ENCODE measurements at regions not wholly inside any gene's neighbourhood (a gene's known extent, or its start where the extent isn't known, plus 50 kb on each side); places are given as distances from the start of the nearest gene placed in this dataset.

GRCh38 chr20:23152308-23152892 is 66.3 kb upstream of the CD93 start:
- in situ Hi-C loops (cut with HindIII; ENCODE audit: low pct_unique_long_range_greater_than_20kb, low sequenced_read_pairs), result no loop called here

GRCh38 chr20:23151885-23152284 is 65.8 kb upstream of the CD93 start:
- in situ Hi-C loops (cut with HindIII; ENCODE audit: low pct_unique_long_range_greater_than_20kb, low sequenced_read_pairs), result no loop called here
- no peak for DNase-seq (ENCODE audit: low read depth, low spot score)

More at GRCh38 chr20:23152308-23152892, 66.3 kb upstream of the CD93 start:
- no peak for DNase-seq (ENCODE audit: low read depth, low spot score)

- in situ Hi-C loops (cut with HindIII; ENCODE audit: low pct_unique_long_range_greater_than_20kb, low sequenced_read_pairs), result no loop called here
- DNase-seq (ENCODE audit: low read depth, low spot score), result no peak
Measured at GRCh38 chr20:23151008-23151703, 65.0 kb upstream of the CD93 start.

- no peak for DNase-seq (ENCODE audit: low read depth, low spot score)
- in situ Hi-C loops (cut with HindIII; ENCODE audit: low pct_unique_long_range_greater_than_20kb, low sequenced_read_pairs), result no loop called here
Measured at GRCh38 chr20:23150304-23151007, 64.3 kb upstream of the CD93 start.

- in situ Hi-C loops (cut with HindIII; ENCODE audit: low pct_unique_long_range_greater_than_20kb, low sequenced_read_pairs), result no loop called here
- DNase-seq (ENCODE audit: low read depth, low spot score), result no peak
Measured at GRCh38 chr20:23149623-23150279, 63.6 kb upstream of the CD93 start.

- DNase-seq (ENCODE audit: low read depth, low spot score), result no peak
- in situ Hi-C loops (cut with HindIII; ENCODE audit: low pct_unique_long_range_greater_than_20kb, low sequenced_read_pairs), result no loop called here
Measured at GRCh38 chr20:23148731-23149570, 62.8 kb upstream of the CD93 start.

- in situ Hi-C loops (cut with HindIII; ENCODE audit: low pct_unique_long_range_greater_than_20kb, low sequenced_read_pairs), result no loop called here
- DNase-seq (ENCODE audit: low read depth, low spot score), result no peak
Measured at GRCh38 chr20:23147964-23148730, 62.0 kb upstream of the CD93 start.

GRCh38 chr20:23147647-23147963 is 61.5 kb upstream of the CD93 start:
- DNase-seq (ENCODE audit: low read depth, low spot score), result no peak
- in situ Hi-C loops (cut with HindIII; ENCODE audit: low pct_unique_long_range_greater_than_20kb, low sequenced_read_pairs), result no loop called here

GRCh38 chr20:23146857-23147637 is 60.9 kb upstream of the CD93 start:
- no peak for DNase-seq (ENCODE audit: low read depth, low spot score)
- in situ Hi-C loops (cut with HindIII; ENCODE audit: low pct_unique_long_range_greater_than_20kb, low sequenced_read_pairs), result no loop called here

GRCh38 chr20:23146181-23146580 is 60.1 kb upstream of the CD93 start:
- in situ Hi-C loops (cut with HindIII; ENCODE audit: low pct_unique_long_range_greater_than_20kb, low sequenced_read_pairs), result no loop called here
- no peak for DNase-seq (ENCODE audit: low read depth, low spot score)

- no peak for DNase-seq (ENCODE audit: low read depth, low spot score)
- in situ Hi-C loops (cut with HindIII; ENCODE audit: low pct_unique_long_range_greater_than_20kb, low sequenced_read_pairs), result no loop called here
Measured at GRCh38 chr20:23145281-23145700, 59.2 kb upstream of the CD93 start.

- in situ Hi-C loops (cut with HindIII; ENCODE audit: low pct_unique_long_range_greater_than_20kb, low sequenced_read_pairs), result no loop called here
- DNase-seq (ENCODE audit: low read depth, low spot score), result no peak
Measured at GRCh38 chr20:23144856-23145255, 58.7 kb upstream of the CD93 start.

- no peak for DNase-seq (ENCODE audit: low read depth, low spot score)
Measured at GRCh38 chr20:23143986-23144690, 58.0 kb upstream of the CD93 start.

GRCh38 chr20:23143098-23143497 is 57.0 kb upstream of the CD93 start:
- DNase-seq (ENCODE audit: low read depth, low spot score), result peak; percentile 82
- in situ Hi-C loops (cut with HindIII; ENCODE audit: low pct_unique_long_range_greater_than_20kb, low sequenced_read_pairs), result no loop called here

More at GRCh38 chr20:23143986-23144690, 58.0 kb upstream of the CD93 start:
- in situ Hi-C loops (cut with HindIII; ENCODE audit: low pct_unique_long_range_greater_than_20kb, low sequenced_read_pairs), result no loop called here

- DNase-seq (ENCODE audit: low read depth, low spot score), result no peak
Measured at GRCh38 chr20:23142162-23143050, 56.3 kb upstream of the CD93 start.

More at GRCh38 chr20:23142162-23143050, 56.3 kb upstream of the CD93 start:
- in situ Hi-C loops (cut with HindIII; ENCODE audit: low pct_unique_long_range_greater_than_20kb, low sequenced_read_pairs), result no loop called here
